A172 (cell line): ENCODE measurements at regions not wholly inside any gene's neighbourhood (a gene's known extent, or its start where the extent isn't known, plus 50 kb on each side); places are given as distances from the start of the nearest gene placed in this dataset.
"Not testable (repeated sequence)": the region's sequence is repeated elsewhere in the genome, so short reads cannot be mapped to it uniquely, and the experiment has no call there.

Experiments
- DNase-seq: peaks from one replicate; pipeline ENCODE4 v3.0.0-alpha.2; 2015; ENCODE audit warnings: low spot score

- no peak for DNase-seq
Measured at GRCh38 chr6:113194090-113194489, 663.1 kb upstream of the MARCKS start.

GRCh38 chr6:113202852-113203714 is 654.1 kb upstream of the MARCKS start:
- no peak for DNase-seq

GRCh38 chr6:113203715-113204110 is 653.4 kb upstream of the MARCKS start:
- DNase-seq: no peak

GRCh38 chr6:113205553-113205952 is 651.6 kb upstream of the MARCKS start:
- no peak for DNase-seq

- DNase-seq: no peak
Measured at GRCh38 chr6:113208726-113209125, 648.4 kb upstream of the MARCKS start.

GRCh38 chr6:113209315-113209714 is 647.8 kb upstream of the MARCKS start:
- no peak for DNase-seq

GRCh38 chr6:113211170-113211569 is 646.0 kb upstream of the MARCKS start:
- no peak for DNase-seq

GRCh38 chr6:113219783-113220182 is 637.4 kb upstream of the MARCKS start:
- no peak for DNase-seq

GRCh38 chr6:113220832-113221231 is 636.3 kb upstream of the MARCKS start:
- no peak for DNase-seq

GRCh38 chr6:113221850-113222249 is 635.3 kb upstream of the MARCKS start:
- no peak for DNase-seq

GRCh38 chr6:113246186-113246585 is 611.0 kb upstream of the MARCKS start:
- DNase-seq: no peak

- no peak for DNase-seq
Measured at GRCh38 chr6:113248532-113248931, 608.6 kb upstream of the MARCKS start.

GRCh38 chr6:113254194-113254593 is 603.0 kb upstream of the MARCKS start:
- DNase-seq: not testable (repeated sequence)

GRCh38 chr6:113258771-113259170 is 598.4 kb upstream of the MARCKS start:
- DNase-seq: no peak

GRCh38 chr6:113271437-113271836 is 585.7 kb upstream of the MARCKS start:
- DNase-seq: no peak

GRCh38 chr6:113276601-113277000 is 580.5 kb upstream of the MARCKS start:
- no peak for DNase-seq

- no peak for DNase-seq
Measured at GRCh38 chr6:113277111-113277510, 580.0 kb upstream of the MARCKS start.

- DNase-seq: no peak
Measured at GRCh38 chr6:113281014-113281413, 576.1 kb upstream of the MARCKS start.

GRCh38 chr6:113281431-113281830 is 575.7 kb upstream of the MARCKS start:
- DNase-seq: no peak

- no peak for DNase-seq
Measured at GRCh38 chr6:113287396-113287795, 569.7 kb upstream of the MARCKS start.

GRCh38 chr6:113288409-113288808 is 568.7 kb upstream of the MARCKS start:
- DNase-seq: no peak

GRCh38 chr6:113289166-113289565 is 568.0 kb upstream of the MARCKS start:
- DNase-seq: no peak

GRCh38 chr6:113290684-113291083 is 566.5 kb upstream of the MARCKS start:
- DNase-seq: no peak
